ENCODE measurements at regions not wholly inside any gene's neighbourhood (a gene's known extent, or its start where the extent isn't known, plus 50 kb on each side); places are given as distances from the start of the nearest gene placed in this dataset.

DNA sequence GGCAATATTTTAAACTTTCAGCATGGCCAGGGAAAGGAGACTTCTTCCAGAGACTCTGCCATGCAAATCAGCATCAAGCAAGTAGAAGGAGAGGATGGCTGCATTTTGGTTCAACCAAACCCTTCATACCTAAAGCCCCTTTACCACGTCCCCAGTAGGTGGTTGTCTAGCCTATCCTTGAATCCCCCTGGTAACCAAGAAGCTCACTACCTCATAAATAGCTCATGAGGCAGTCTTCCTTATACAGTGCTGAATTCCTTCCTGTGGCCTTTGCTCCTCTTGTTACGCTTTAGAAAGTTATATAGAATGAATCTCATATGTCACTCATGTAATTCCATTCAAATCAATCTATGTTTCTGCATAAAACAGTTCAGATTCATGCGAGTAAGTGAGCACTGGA, 289.5 kb upstream of the SLC30A5 start:
- TF ChIP-seq FOSL2 (IDR thresholded peaks at IDR 0.05; ENCODE audit: borderline replicate concordance, low read depth) (no peak), RXRA (IDR thresholded peaks at IDR 0.05; ENCODE audit: borderline replicate concordance, low read depth) (no peak)
- TF ChIP-seq, protein P1, sequence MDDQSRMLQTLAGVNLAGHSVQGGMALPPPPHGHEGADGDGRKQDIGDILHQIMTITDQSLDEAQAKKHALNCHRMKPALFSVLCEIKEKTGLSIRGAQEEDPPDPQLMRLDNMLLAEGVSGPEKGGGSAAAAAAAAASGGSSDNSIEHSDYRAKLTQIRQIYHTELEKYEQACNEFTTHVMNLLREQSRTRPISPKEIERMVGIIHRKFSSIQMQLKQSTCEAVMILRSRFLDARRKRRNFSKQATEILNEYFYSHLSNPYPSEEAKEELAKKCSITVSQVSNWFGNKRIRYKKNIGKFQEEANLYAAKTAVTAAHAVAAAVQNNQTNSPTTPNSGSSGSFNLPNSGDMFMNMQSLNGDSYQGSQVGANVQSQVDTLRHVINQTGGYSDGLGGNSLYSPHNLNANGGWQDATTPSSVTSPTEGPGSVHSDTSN (IDR thresholded peaks at IDR 0.05): no peak
- TF ChIP-seq, protein P2, sequence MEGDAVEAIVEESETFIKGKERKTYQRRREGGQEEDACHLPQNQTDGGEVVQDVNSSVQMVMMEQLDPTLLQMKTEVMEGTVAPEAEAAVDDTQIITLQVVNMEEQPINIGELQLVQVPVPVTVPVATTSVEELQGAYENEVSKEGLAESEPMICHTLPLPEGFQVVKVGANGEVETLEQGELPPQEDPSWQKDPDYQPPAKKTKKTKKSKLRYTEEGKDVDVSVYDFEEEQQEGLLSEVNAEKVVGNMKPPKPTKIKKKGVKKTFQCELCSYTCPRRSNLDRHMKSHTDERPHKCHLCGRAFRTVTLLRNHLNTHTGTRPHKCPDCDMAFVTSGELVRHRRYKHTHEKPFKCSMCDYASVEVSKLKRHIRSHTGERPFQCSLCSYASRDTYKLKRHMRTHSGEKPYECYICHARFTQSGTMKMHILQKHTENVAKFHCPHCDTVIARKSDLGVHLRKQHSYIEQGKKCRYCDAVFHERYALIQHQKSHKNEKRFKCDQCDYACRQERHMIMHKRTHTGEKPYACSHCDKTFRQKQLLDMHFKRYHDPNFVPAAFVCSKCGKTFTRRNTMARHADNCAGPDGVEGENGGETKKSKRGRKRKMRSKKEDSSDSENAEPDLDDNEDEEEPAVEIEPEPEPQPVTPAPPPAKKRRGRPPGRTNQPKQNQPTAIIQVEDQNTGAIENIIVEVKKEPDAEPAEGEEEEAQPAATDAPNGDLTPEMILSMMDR (IDR thresholded peaks at IDR 0.05): no peak
